A673 (cell line): ENCODE measurements at regions not wholly inside any gene's neighbourhood (a gene's known extent, or its start where the extent isn't known, plus 50 kb on each side); places are given as distances from the start of the nearest gene placed in this dataset.

Experiments
- EZH2 ChIP-seq: fragments of 200-600 bp; sonication (generic); IDR thresholded peaks from 2 replicates; pipeline ENCODE4 v1.6.1; 2017; ENCODE audit warnings: borderline replicate concordance, low read depth, mild to moderate bottlenecking, mixed read lengths, antibody characterized with exemption, low read length; ENCODE audit not compliant: poor library complexity, severe bottlenecking
- TF ChIP-seq, protein P1 (sequence below): fragments of 300-800, 200-600 bp; sonication (generic); conservative IDR thresholded peaks from 2 replicates; pipeline ENCODE4 v1.5.1; 2017; ENCODE audit warnings: low read depth, mild to moderate bottlenecking, antibody characterized with exemption, low read length, moderate library complexity, mixed read lengths

- TF ChIP-seq, protein P1, sequence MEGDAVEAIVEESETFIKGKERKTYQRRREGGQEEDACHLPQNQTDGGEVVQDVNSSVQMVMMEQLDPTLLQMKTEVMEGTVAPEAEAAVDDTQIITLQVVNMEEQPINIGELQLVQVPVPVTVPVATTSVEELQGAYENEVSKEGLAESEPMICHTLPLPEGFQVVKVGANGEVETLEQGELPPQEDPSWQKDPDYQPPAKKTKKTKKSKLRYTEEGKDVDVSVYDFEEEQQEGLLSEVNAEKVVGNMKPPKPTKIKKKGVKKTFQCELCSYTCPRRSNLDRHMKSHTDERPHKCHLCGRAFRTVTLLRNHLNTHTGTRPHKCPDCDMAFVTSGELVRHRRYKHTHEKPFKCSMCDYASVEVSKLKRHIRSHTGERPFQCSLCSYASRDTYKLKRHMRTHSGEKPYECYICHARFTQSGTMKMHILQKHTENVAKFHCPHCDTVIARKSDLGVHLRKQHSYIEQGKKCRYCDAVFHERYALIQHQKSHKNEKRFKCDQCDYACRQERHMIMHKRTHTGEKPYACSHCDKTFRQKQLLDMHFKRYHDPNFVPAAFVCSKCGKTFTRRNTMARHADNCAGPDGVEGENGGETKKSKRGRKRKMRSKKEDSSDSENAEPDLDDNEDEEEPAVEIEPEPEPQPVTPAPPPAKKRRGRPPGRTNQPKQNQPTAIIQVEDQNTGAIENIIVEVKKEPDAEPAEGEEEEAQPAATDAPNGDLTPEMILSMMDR: no peak
- no peak for TF ChIP-seq EZH2
Observed at GRCh38 chr14:61644175-61644574, 51.1 kb upstream of the HIF1A start.
